Neural progenitor cell (in vitro differentiated cells): ENCODE measurements at regions not wholly inside any gene's neighbourhood (a gene's known extent, or its start where the extent isn't known, plus 50 kb on each side); places are given as distances from the start of the nearest gene placed in this dataset.

ENCODE experiments used
- DNase-seq: peaks from one replicate; pipeline ENCODE4 v3.0.0-alpha.2; 2016; ENCODE audit warnings: low spot score
- H2AFZ ChIP-seq: fragments of 200-600 bp; sonication (generic); replicated peaks from 2 replicates; pipeline ENCODE4 v1.6.1; 2016; ENCODE audit warnings: antibody characterized with exemption
- H3F3A ChIP-seq: fragments of 200-600 bp; sonication (generic); 2 replicates; pipeline ENCODE4 v1.6.1; 2016; ENCODE audit warnings: antibody characterized with exemption, low read depth
- H3K27ac ChIP-seq: fragments of 200-600 bp; sonication (generic); 2 replicates; pipeline ENCODE4 v1.5.1; 2016; ENCODE audit warnings: mild to moderate bottlenecking
- H3K27me3 ChIP-seq: fragments of 200-600 bp; sonication (generic); 2 replicates; pipeline ENCODE4 v1.6.1; 2016; ENCODE audit warnings: mild to moderate bottlenecking, moderate library complexity
- H3K36me3 ChIP-seq: fragments of 200-600 bp; sonication (generic); 2 replicates; pipeline ENCODE4 v1.5.1; 2016
- H3K4me1 ChIP-seq: fragments of 200-600 bp; sonication (generic); 2 replicates; pipeline ENCODE4 v1.6.1; 2016; ENCODE audit warnings: mixed run types
- H3K4me2 ChIP-seq: fragments of 200-600 bp; sonication (generic); 2 replicates; pipeline ENCODE4 v1.6.1; 2016
- H3K4me3 ChIP-seq: fragments of 200-600 bp; sonication (generic); 2 replicates; pipeline ENCODE4 v1.5.1; 2016
- H3K79me2 ChIP-seq: fragments of 200-600 bp; sonication (generic); 2 replicates; pipeline ENCODE4 v1.6.1; 2016; ENCODE audit warnings: low read depth
- H3K9ac ChIP-seq: fragments of 200-600 bp; sonication (generic); 2 replicates; pipeline ENCODE4 v1.6.1; 2016
- H3K9me3 ChIP-seq: fragments of 200-600 bp; sonication (generic); 2 replicates; pipeline ENCODE4 v1.5.1; 2016; ENCODE audit warnings: low read depth
- H4K20me1 ChIP-seq: fragments of 200-600 bp; sonication (generic); 2 replicates; pipeline ENCODE4 v1.6.1; 2016; ENCODE audit warnings: low read depth
- H3K27ac Mint-ChIP-seq: 3 replicates; pipeline ENCODE4 v1.8.0; 2021; ENCODE audit warnings: mixed read lengths
- H3K27me3 Mint-ChIP-seq: 2 replicates; pipeline ENCODE4 v1.8.0; 2022; ENCODE audit warnings: low read depth, mild to moderate bottlenecking, inconsistent platforms, moderate library complexity, mixed read lengths; ENCODE audit not compliant: insufficient read depth
- H3K36me3 Mint-ChIP-seq: 3 replicates; pipeline ENCODE4 v1.8.0; 2021; ENCODE audit warnings: mixed read lengths
- H3K4me1 Mint-ChIP-seq: 3 replicates; pipeline ENCODE4 v1.8.0; 2021; ENCODE audit warnings: mixed read lengths
- H3K4me3 Mint-ChIP-seq: 3 replicates; pipeline ENCODE4 v1.8.0; 2021; ENCODE audit warnings: mild to moderate bottlenecking, moderate library complexity, mixed read lengths
- H3K9me3 Mint-ChIP-seq: 3 replicates; pipeline ENCODE4 v1.8.0; 2020; ENCODE audit warnings: mixed read lengths
- CTCF ChIP-seq: fragments of 200-600 bp; sonication (generic); IDR thresholded peaks from 2 replicates; pipeline ENCODE4 v1.5.1; 2017; ENCODE audit warnings: antibody characterized with exemption, mild to moderate bottlenecking
- EZH2 ChIP-seq: fragments of 200-600 bp; sonication (generic); IDR thresholded peaks from 2 replicates; pipeline ENCODE4 v1.6.1; 2017; ENCODE audit warnings: antibody characterized with exemption, mild to moderate bottlenecking, moderate library complexity
- EZH2phosphoT487 ChIP-seq: fragments of 200-600 bp; sonication (generic); IDR thresholded peaks from 2 replicates; pipeline ENCODE4 v1.6.1; 2017; ENCODE audit warnings: antibody characterized with exemption

GRCh38 chr2:198441901-198442300 lies 637.5 kb downstream of the PLCL1 start:
- no peak overlapping the region for H3K4me2 ChIP-seq
- Mint-ChIP-seq H3K27ac (no peak overlapping the region), H3K27me3 (no peaks in the 10 kb centered on the region), H3K4me3 (no peak overlapping the region), H3K4me1 (peaks cover 7% of the 10 kb centered on the region), H3K36me3 (no peaks in the 10 kb centered on the region), H3K9me3 (no peaks in the 10 kb centered on the region)
- no peaks in the 10 kb centered on the region for H3F3A ChIP-seq
- no peaks in the 10 kb centered on the region for H4K20me1 ChIP-seq
- DNase-seq, result no peak
- H3K9me3 ChIP-seq, result no peaks in the 10 kb centered on the region
- H3K79me2 ChIP-seq, result no peaks in the 10 kb centered on the region
- no peaks in the 10 kb centered on the region for H3K4me1 ChIP-seq
- no peak overlapping the region for H3K27ac ChIP-seq
- no peak overlapping the region for H3K4me3 ChIP-seq
- H3K9ac ChIP-seq, result no peak overlapping the region
- no peaks in the 10 kb centered on the region for H3K36me3 ChIP-seq
- no peak overlapping the region for H2AFZ ChIP-seq
- TF ChIP-seq CTCF, result no peak
- TF ChIP-seq EZH2phosphoT487, result no peak
- TF ChIP-seq EZH2, result no peak
- no peaks in the 10 kb centered on the region for H3K27me3 ChIP-seq

- Histone ChIP-seq H3K4me2 (no peak overlapping the region), H3F3A (no peaks in the 10 kb centered on the region), H3K27ac (no peak overlapping the region), H3K79me2 (no peaks in the 10 kb centered on the region), H3K27me3 (no peaks in the 10 kb centered on the region), H2AFZ (no peak overlapping the region), H4K20me1 (no peaks in the 10 kb centered on the region), H3K9me3 (no peaks in the 10 kb centered on the region), H3K9ac (no peak overlapping the region), H3K4me1 (no peaks in the 10 kb centered on the region), H3K36me3 (no peaks in the 10 kb centered on the region), H3K4me3 (no peak overlapping the region)
- Mint-ChIP-seq H3K36me3 (no peaks in the 10 kb centered on the region), H3K4me1 (peaks cover 7% of the 10 kb centered on the region), H3K9me3 (no peaks in the 10 kb centered on the region), H3K4me3 (no peak overlapping the region), H3K27me3 (no peaks in the 10 kb centered on the region), H3K27ac (no peak overlapping the region)
- DNase-seq, result no peak
- TF ChIP-seq EZH2phosphoT487 (no peak), CTCF (no peak), EZH2 (no peak)
Measured at GRCh38 chr2:198441246-198441645, 636.9 kb downstream of the PLCL1 start.

GRCh38 chr2:198440833-198441232 lies 636.4 kb downstream of the PLCL1 start:
- Histone ChIP-seq H3F3A (no peaks in the 10 kb centered on the region), H3K27ac (no peak overlapping the region), H3K9me3 (no peaks in the 10 kb centered on the region), H4K20me1 (no peaks in the 10 kb centered on the region), H3K79me2 (no peaks in the 10 kb centered on the region), H3K4me2 (no peak overlapping the region), H3K4me1 (no peaks in the 10 kb centered on the region), H3K36me3 (no peaks in the 10 kb centered on the region), H3K27me3 (no peaks in the 10 kb centered on the region), H3K4me3 (no peak overlapping the region), H3K9ac (no peak overlapping the region), H2AFZ (no peak overlapping the region)
- Mint-ChIP-seq H3K36me3 (no peaks in the 10 kb centered on the region), H3K4me1 (peaks cover 5% of the 10 kb centered on the region), H3K4me3 (no peak overlapping the region), H3K27me3 (no peaks in the 10 kb centered on the region), H3K27ac (no peak overlapping the region), H3K9me3 (no peaks in the 10 kb centered on the region)
- TF ChIP-seq EZH2 (no peak), CTCF (no peak), EZH2phosphoT487 (no peak)
- no peak for DNase-seq

GRCh38 chr2:198438331-198438730 lies 633.9 kb downstream of the PLCL1 start:
- no peak overlapping the region for H3K27ac ChIP-seq
- Mint-ChIP-seq H3K27me3 (no peaks in the 10 kb centered on the region), H3K9me3 (no peaks in the 10 kb centered on the region), H3K36me3 (no peaks in the 10 kb centered on the region), H3K4me3 (no peak overlapping the region), H3K27ac (no peak overlapping the region), H3K4me1 (no peaks in the 10 kb centered on the region)
- H3F3A ChIP-seq, result no peaks in the 10 kb centered on the region
- no peak overlapping the region for H3K4me3 ChIP-seq
- no peaks in the 10 kb centered on the region for H4K20me1 ChIP-seq
- no peaks in the 10 kb centered on the region for H3K27me3 ChIP-seq
- H2AFZ ChIP-seq, result no peak overlapping the region
- no peaks in the 10 kb centered on the region for H3K79me2 ChIP-seq
- no peaks in the 10 kb centered on the region for H3K9me3 ChIP-seq
- TF ChIP-seq EZH2phosphoT487 (no peak), EZH2 (no peak), CTCF (no peak)
- no peaks in the 10 kb centered on the region for H3K4me1 ChIP-seq
- H3K36me3 ChIP-seq, result no peaks in the 10 kb centered on the region
- DNase-seq, result no peak
- no peak overlapping the region for H3K9ac ChIP-seq
- H3K4me2 ChIP-seq, result no peak overlapping the region
